ENCODE measurements at regions not wholly inside any gene's neighbourhood (a gene's known extent, or its start where the extent isn't known, plus 50 kb on each side); places are given as distances from the start of the nearest gene placed in this dataset.
"Not testable (repeated sequence)": the region's sequence is repeated elsewhere in the genome, so short reads cannot be mapped to it uniquely, and the experiment has no call there.

GRCh38 chr16:86219655-86220445 lies 290.5 kb upstream of the FOXF1 start:
- no peak for DNase-seq

DNA sequence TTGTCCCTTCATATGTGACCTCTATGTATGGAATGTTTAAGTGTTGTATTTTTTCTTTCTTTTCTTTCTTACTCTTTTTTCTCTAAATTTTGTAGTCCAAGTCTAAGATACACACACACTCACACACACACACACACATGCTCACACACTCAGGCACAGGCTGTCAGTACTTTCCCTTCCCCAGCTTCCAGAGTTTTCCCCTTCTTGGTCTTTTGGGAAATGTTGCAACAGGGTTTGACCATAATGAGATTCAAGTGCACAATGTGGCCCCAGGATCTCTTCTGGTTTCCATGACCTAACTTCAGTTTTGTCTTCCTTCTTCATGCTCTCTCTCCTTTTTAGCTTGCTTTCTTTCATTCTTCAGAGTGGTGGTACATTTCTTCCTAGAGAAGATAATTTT lies 289.8 kb upstream of the FOXF1 start:
- DNase-seq, result no peak

- no peak for DNase-seq
These were observed 289.2 kb upstream of the FOXF1 start for GRCh38 chr16:86221085-86221484.

- no peak for DNase-seq
These were observed 287.8 kb upstream of the FOXF1 start for GRCh38 chr16:86222547-86222946.

GRCh38 chr16:86222965-86223551 lies 287.3 kb upstream of the FOXF1 start:
- DNase-seq, result no peak

DNA sequence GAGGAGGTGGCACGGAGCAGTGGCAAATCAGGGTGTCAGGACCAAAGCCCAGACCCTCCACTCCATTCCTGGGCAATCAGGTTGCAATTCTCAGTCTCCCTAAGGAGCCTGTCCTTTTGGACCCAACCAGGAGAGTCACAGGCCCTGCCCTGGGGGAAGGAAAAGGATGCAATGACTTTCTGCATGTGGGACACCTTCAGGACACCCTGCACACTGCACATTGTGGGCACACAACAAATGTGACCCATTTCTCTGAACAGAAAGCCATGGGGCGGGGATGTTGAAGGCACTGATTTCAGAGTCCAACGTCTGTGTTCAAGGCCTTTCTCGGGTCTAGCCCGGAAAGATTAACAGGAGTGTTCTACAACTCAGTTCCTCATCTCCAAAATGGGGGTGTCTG lies 286.2 kb upstream of the FOXF1 start:
- no peak for DNase-seq

DNA sequence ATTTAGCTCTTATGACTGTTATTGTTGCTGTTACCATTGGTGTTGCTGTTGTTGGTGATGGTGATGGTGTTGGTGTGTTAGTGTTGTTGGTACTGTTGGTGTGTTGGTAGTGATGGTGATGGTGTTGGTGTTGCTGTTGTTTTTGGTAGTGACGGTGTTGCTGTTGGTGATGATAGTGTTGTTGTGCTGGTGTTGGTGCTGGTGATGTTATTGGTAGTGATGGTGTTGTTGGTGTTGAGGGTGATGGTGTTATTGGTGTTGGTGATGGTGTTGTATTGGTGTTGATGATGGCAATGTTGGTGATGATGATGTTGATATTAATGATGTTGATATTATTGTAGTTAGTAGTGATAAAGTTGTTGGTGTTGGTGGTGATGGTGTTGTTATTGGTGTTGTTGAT lies 285.7 kb upstream of the FOXF1 start:
- DNase-seq, result no peak

DNA sequence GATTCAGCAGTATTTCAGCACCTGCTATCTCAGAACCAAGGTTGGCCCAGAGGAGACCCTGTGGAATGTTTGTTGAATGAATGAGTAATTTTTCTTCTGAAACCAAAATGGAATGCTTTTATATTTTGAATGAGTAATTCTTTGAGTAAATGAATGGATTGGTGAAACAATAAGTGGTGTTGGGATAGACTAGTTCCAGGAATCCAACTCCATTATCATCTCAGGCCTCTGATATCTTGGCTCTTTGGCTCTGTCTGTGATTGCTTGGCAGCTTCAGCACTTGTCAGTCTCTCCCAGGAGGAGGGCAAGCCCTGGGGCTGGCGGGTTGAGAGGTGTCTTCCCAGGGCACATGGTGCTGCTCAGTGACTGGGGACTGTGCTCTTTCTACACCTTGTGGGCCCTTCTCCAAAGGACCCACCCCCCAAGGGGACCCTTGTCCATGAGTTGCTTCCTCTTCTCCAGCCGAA lies 284.4 kb upstream of the FOXF1 start:
- no peak for DNase-seq

DNA sequence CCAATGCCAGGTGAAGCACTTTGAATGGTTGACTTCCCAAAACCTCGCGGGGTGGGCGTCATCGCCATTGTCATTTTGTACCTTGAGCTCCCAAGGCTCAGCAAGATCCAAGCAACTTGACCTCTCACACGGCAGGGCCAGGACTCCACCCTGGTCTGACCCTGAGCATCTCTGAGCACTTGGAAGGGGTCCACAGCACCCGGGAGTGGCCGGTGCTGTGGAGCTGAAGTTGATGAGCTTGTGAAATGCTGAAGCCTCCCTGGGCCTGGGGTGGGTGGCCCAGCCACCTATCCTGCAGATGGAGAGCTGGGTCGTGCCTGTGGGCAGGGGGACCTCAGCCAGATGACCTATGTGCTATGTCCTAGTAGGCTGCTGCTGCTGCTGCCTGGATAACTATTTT lies 283.3 kb upstream of the FOXF1 start:
- no peak for DNase-seq

GRCh38 chr16:86227801-86228200 lies 282.5 kb upstream of the FOXF1 start:
- DNase-seq, result no peak

- no peak for DNase-seq
These were observed 281.6 kb upstream of the FOXF1 start for GRCh38 chr16:86228713-86229112.

DNA sequence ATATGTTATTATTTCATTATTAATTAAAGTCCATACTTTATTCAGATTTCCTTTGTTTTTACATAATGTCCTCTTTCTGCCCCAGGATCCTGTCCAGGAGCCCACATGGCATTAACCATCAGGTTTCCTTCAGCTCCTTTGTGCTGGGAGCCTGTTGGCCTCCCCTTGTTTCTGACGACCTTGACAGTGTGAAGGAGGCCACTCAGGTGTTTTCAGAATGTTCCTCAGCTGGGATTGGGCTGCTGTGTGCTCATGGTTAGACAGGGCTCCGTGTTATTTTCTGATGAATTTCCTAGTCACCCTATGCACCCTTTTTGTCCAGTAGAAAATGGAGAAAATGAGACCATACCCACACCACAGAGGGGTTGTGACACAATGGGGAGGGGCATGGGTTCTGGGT lies 281.0 kb upstream of the FOXF1 start:
- DNase-seq, result no peak

DNA sequence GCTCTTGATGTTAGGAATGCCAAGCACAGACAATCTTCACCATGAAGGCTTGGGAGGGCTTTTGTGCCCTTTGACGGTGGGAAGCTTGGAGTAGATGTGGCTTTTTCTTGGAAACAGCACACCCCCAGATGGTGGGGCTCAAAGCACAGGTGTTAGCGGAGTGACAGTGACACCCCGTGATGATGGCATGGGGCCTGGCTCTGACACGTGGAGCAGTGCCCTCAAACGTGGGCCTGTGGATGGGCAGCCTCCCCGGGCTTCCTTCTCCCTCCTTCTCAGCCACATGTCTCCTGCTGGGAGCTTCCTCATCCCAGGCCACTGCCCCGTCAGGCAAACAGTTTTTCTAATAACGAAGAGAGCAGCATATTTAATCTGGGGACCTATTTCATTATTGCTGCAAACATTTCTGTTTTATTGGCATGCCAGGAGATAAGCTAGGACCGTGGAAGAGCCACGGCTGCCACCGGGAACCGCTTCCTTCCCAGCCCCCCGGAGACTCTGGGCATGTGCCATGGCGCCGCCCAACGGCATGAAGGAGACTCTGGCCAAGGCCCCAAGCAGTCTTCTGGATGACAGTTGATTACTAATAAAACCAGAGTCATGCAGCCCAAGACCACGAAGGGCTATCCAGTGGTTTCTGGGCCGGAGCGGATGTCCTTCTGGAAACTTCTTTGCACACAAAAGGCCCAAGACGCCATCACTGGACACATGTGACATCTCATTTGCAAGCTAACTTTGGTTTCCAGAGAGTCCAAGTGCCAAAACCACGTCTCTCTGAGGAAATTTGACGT lies 280.3 kb upstream of the FOXF1 start:
- DNase-seq, result no peak

GRCh38 chr16:86231321-86231995 lies 278.9 kb upstream of the FOXF1 start:
- DNase-seq, result no peak

GRCh38 chr16:86231996-86232350 lies 278.4 kb upstream of the FOXF1 start:
- no peak for DNase-seq

DNA sequence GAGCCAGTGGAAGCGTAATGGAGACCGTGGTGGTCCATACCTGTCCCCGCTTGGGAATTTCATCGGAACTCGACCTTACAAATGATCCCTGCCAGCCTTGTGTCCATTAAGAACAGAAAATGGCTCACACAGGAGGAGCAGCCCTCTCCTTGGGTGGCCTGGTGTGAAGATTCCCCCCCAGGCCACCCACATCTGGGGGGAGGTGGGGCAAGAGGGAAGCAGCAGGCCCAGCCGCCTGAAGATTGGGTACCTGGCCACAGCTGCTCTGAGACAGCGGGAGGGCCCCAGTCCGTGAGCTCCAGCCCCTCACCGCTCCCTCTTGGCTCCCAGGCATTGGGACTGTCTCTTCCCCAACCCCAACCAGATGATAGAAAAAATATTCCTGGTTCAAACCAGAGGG lies 277.8 kb upstream of the FOXF1 start:
- no peak for DNase-seq

GRCh38 chr16:86233506-86233905 lies 276.8 kb upstream of the FOXF1 start:
- DNase-seq, result not testable (repeated sequence)

DNA sequence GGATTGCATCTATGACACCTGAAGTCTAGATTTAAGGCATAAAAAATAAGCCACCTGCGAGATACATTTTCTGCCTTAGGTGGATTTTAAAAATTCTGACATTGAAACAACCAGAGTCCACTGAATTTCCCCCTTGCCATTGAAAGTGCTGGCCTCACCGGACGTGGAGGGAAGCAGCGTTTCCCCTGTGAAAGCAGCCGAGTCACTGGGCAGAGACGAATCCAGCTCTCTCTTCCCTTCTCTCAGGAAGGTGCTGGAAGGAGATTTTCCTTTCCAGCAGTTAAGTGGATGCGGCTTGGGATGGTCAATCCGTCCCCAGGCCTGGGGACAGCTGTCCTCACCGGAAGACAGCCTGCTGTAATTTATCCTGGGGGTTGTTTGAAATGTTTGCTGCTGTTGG lies 270.9 kb upstream of the FOXF1 start:
- no peak for DNase-seq

DNA sequence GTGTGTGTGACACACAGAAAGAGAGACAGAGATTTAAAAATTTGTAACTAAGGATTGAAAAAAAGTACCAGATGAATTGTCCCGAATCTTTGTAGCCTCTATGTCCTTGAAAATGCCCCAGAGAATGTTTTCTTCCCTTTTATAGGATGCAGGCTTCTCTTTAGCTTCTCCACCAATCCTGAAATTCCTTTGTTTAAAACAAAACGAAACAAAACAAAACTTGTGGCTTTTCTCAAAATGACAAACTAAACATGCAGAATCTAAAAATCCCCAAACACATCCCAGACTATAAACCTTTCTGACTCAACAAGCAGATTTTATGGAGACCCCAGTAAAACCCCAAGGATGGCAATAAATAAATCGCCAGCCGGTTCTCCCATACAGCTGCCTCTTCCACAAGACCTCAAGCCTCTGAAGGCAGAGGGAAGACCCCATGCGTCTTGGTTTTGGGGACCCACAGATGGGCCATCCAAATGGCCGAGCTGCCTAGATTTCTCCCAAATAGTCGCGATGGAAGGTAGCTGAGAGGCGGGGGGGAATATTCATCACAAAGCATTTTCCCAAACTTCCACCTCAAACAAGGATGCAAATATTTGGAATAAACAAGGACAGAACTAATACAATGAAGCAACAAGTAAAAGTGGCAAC lies 269.5 kb upstream of the FOXF1 start:
- no peak for DNase-seq

- no peak for DNase-seq
These were observed 268.6 kb upstream of the FOXF1 start for GRCh38 chr16:86241681-86242080.

GRCh38 chr16:86242244-86243122 lies 267.8 kb upstream of the FOXF1 start:
- DNase-seq, result no peak

GRCh38 chr16:86243123-86243473 lies 267.2 kb upstream of the FOXF1 start:
- DNase-seq, result no peak
